NCI-H1092 treated with DMSO at 0.1 percent for 48 hours (cell line): ENCODE measurements at regions not wholly inside any gene's neighbourhood (a gene's known extent, or its start where the extent isn't known, plus 50 kb on each side); places are given as distances from the start of the nearest gene placed in this dataset.

Experiments
- DNase-seq: peaks from one replicate; lab custom pipeline; 2025; lab: John Stamatoyannopoulos, UW

GRCh38 chr18:76684265-76684664 lies 138.1 kb upstream of the ZNF236 start:
- no peak for DNase-seq

GRCh38 chr18:76679945-76680344 lies 142.4 kb upstream of the ZNF236 start:
- peak; percentile 32 for DNase-seq

GRCh38 chr18:76679259-76679658 lies 143.1 kb upstream of the ZNF236 start:
- peak; percentile 61 for DNase-seq

GRCh38 chr18:76678248-76678647 lies 144.1 kb upstream of the ZNF236 start:
- DNase-seq: no peak

GRCh38 chr18:76674596-76674995 lies 147.8 kb upstream of the ZNF236 start:
- DNase-seq: no peak

- DNase-seq: no peak
Observed at GRCh38 chr18:76673281-76674185, 148.8 kb upstream of the ZNF236 start.

GRCh38 chr18:76672627-76673026 lies 149.7 kb upstream of the ZNF236 start:
- no peak for DNase-seq

GRCh38 chr18:76670564-76671288 lies 151.6 kb upstream of the ZNF236 start:
- DNase-seq: no peak

- no peak for DNase-seq
Observed at GRCh38 chr18:76668546-76668945, 153.8 kb upstream of the ZNF236 start.

GRCh38 chr18:76668119-76668518 lies 154.2 kb upstream of the ZNF236 start:
- no peak for DNase-seq

- no peak for DNase-seq
Observed at GRCh38 chr18:76667603-76668002, 154.8 kb upstream of the ZNF236 start.

GRCh38 chr18:76662626-76663025 lies 159.7 kb upstream of the ZNF236 start:
- no peak for DNase-seq

GRCh38 chr18:76660571-76661192 lies 161.7 kb upstream of the ZNF236 start:
- no peak for DNase-seq

GRCh38 chr18:76658627-76659026 lies 163.6 kb upstream of the ZNF516 start:
- DNase-seq: peak; percentile 21

- no peak for DNase-seq
Observed at GRCh38 chr18:76657911-76658470, 162.9 kb upstream of the ZNF516 start.

- peak; percentile 9 for DNase-seq
Observed at GRCh38 chr18:76656925-76657827, 162.1 kb upstream of the ZNF516 start.

GRCh38 chr18:76654577-76654976 lies 159.5 kb upstream of the ZNF516 start:
- no peak for DNase-seq

GRCh38 chr18:76647322-76647721 lies 152.3 kb upstream of the ZNF516 start:
- DNase-seq: no peak

GRCh38 chr18:76644580-76644979 lies 149.5 kb upstream of the ZNF516 start:
- DNase-seq: no peak

- no peak for DNase-seq
Observed at GRCh38 chr18:76643996-76644395, 149.0 kb upstream of the ZNF516 start.

GRCh38 chr18:76643199-76643598 lies 148.2 kb upstream of the ZNF516 start:
- DNase-seq: no peak
